HEK293 (cell line): ENCODE measurements at regions not wholly inside any gene's neighbourhood (a gene's known extent, or its start where the extent isn't known, plus 50 kb on each side); places are given as distances from the start of the nearest gene placed in this dataset.

Experiments used
- HOXD13 ChIP-seq: sonication (generic); formaldehyde crosslinking; IDR thresholded peaks from 2 replicates; pipeline ENCODE4 v1.8.0; 2022; ENCODE audit warnings: missing genetic modification reagents, borderline replicate concordance
- KLF8 ChIP-seq: fragments of 450-650 bp; formaldehyde crosslinking; IDR thresholded peaks from 2 replicates; pipeline ENCODE4 v1.5.1; 2016; ENCODE audit warnings: missing biosample characterization, missing genetic modification characterization
- MYNN ChIP-seq: fragments of 450-650 bp; formaldehyde crosslinking; IDR thresholded peaks from 2 replicates; pipeline ENCODE4 v1.5.1; 2016; ENCODE audit warnings: missing biosample characterization, missing genetic modification characterization, borderline replicate concordance
- REST ChIP-seq: fragments of 450-650 bp; formaldehyde crosslinking; IDR thresholded peaks from 2 replicates; pipeline ENCODE4 v1.5.1; 2016; ENCODE audit warnings: missing biosample characterization, missing genetic modification characterization
- ZBTB26 ChIP-seq: fragments of 450-650 bp; formaldehyde crosslinking; optimal IDR thresholded peaks from 2 replicates; pipeline ENCODE3; 2016; ENCODE audit warnings: missing biosample characterization, mild to moderate bottlenecking, missing genetic modification characterization
- ZNF146 ChIP-seq: fragments of 450-650 bp; formaldehyde crosslinking; IDR thresholded peaks from 2 replicates; pipeline ENCODE4 v1.5.1; 2016; ENCODE audit warnings: missing biosample characterization, missing genetic modification characterization
- TF ChIP-seq, protein P1 (sequence below): fragments of 450-650 bp; formaldehyde crosslinking; IDR thresholded peaks from 2 replicates; pipeline ENCODE4 v1.5.1; 2016; ENCODE audit warnings: missing biosample characterization, missing genetic modification characterization
- TF ChIP-seq, protein P2 (sequence below): fragments of 450-650 bp; formaldehyde crosslinking; IDR thresholded peaks from 2 replicates; pipeline ENCODE4 v1.5.1; 2016; ENCODE audit warnings: missing biosample characterization, missing genetic modification characterization, borderline replicate concordance

- TF ChIP-seq, protein P1, sequence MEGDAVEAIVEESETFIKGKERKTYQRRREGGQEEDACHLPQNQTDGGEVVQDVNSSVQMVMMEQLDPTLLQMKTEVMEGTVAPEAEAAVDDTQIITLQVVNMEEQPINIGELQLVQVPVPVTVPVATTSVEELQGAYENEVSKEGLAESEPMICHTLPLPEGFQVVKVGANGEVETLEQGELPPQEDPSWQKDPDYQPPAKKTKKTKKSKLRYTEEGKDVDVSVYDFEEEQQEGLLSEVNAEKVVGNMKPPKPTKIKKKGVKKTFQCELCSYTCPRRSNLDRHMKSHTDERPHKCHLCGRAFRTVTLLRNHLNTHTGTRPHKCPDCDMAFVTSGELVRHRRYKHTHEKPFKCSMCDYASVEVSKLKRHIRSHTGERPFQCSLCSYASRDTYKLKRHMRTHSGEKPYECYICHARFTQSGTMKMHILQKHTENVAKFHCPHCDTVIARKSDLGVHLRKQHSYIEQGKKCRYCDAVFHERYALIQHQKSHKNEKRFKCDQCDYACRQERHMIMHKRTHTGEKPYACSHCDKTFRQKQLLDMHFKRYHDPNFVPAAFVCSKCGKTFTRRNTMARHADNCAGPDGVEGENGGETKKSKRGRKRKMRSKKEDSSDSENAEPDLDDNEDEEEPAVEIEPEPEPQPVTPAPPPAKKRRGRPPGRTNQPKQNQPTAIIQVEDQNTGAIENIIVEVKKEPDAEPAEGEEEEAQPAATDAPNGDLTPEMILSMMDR (tag by site-specific recombination), result no peak
- TF ChIP-seq ZNF146 (tag by site-specific recombination) (no peak), MYNN (tag by site-specific recombination) (no peak), REST (no peak), HOXD13 (CRISPR knock-in tag) (no peak), ZBTB26 (tag by site-specific recombination) (no peak), KLF8 (tag by site-specific recombination) (no peak)
- TF ChIP-seq, protein P2, sequence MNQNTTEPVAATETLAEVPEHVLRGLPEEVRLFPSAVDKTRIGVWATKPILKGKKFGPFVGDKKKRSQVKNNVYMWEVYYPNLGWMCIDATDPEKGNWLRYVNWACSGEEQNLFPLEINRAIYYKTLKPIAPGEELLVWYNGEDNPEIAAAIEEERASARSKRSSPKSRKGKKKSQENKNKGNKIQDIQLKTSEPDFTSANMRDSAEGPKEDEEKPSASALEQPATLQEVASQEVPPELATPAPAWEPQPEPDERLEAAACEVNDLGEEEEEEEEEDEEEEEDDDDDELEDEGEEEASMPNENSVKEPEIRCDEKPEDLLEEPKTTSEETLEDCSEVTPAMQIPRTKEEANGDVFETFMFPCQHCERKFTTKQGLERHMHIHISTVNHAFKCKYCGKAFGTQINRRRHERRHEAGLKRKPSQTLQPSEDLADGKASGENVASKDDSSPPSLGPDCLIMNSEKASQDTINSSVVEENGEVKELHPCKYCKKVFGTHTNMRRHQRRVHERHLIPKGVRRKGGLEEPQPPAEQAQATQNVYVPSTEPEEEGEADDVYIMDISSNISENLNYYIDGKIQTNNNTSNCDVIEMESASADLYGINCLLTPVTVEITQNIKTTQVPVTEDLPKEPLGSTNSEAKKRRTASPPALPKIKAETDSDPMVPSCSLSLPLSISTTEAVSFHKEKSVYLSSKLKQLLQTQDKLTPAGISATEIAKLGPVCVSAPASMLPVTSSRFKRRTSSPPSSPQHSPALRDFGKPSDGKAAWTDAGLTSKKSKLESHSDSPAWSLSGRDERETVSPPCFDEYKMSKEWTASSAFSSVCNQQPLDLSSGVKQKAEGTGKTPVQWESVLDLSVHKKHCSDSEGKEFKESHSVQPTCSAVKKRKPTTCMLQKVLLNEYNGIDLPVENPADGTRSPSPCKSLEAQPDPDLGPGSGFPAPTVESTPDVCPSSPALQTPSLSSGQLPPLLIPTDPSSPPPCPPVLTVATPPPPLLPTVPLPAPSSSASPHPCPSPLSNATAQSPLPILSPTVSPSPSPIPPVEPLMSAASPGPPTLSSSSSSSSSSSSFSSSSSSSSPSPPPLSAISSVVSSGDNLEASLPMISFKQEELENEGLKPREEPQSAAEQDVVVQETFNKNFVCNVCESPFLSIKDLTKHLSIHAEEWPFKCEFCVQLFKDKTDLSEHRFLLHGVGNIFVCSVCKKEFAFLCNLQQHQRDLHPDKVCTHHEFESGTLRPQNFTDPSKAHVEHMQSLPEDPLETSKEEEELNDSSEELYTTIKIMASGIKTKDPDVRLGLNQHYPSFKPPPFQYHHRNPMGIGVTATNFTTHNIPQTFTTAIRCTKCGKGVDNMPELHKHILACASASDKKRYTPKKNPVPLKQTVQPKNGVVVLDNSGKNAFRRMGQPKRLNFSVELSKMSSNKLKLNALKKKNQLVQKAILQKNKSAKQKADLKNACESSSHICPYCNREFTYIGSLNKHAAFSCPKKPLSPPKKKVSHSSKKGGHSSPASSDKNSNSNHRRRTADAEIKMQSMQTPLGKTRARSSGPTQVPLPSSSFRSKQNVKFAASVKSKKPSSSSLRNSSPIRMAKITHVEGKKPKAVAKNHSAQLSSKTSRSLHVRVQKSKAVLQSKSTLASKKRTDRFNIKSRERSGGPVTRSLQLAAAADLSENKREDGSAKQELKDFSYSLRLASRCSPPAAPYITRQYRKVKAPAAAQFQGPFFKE, result no peak
Measured at GRCh38 chr6:94074764-94075163, 655.4 kb upstream of the EPHA7 start.
